ENCODE measurements at regions not wholly inside any gene's neighbourhood (a gene's known extent, or its start where the extent isn't known, plus 50 kb on each side); places are given as distances from the start of the nearest gene placed in this dataset.

DNA sequence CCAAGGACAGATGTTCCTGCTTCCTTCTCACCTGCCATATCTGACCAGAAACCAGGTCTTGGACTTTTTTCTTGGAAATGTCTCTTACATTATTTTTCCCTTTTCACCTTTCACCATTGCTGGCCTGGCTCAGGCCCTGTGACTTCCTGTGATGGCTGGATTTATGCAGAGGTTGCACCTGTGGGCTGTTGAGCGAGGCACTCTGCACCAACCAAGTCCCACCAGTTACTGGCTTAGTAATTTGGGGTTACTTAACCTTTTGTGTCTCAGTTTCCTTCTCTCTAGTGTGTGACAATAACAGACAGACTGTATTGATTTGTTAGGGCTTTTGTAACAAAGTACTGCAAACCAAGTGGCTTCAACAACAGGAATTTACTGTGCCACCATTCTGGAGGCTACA, 110.0 kb downstream of the INSIG2 start:
- WGBS (ENCODE audit: low lambda C conversion rate, missing lambda C conversion rate): 95% methylated on average over 1 of the region's 1 CpG

DNA sequence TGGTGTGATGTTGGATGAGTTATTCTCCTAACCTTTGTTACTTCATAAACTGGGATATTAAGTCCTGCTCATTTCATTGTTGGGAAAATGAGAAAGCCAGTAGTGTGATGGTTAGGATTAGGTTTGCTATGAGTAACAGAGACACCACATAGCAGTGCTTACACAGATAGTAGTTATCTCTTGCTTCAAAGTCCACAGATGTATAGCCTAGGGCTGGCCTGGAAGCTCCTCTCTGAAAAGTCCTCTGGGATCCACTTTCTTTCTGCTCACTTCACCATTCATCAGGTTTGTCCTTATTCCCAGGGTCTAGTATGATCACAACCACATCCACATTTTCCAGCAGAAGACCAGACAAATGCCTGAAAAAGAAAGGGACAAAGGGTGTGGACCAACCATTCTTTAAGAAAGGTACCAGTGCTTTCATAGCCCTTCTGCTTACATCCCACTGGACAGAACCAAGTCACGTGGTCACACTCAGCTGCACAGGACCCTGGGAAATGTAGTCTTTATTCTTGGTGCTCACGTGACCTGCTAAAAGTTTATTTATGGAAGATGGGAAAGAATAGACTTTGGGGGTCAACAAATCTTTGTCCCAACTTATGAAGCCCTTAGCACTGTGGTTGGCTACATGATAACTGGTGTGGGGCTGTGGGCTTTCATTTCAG, 108.9 kb downstream of the INSIG2 start:
- Histone ChIP-seq H3K9me3 (ENCODE audit: low read depth) (no peaks in the 10 kb centered on the region), H4K20me1 (ENCODE audit: insufficient read depth, poor library complexity, severe bottlenecking) (no peaks in the 10 kb centered on the region), H3K4me1 (ENCODE audit: insufficient read depth) (no peaks in the 10 kb centered on the region), H3K4me3 (no peak overlapping the region), H3K79me2 (no peaks in the 10 kb centered on the region), H2AFZ (no peak overlapping the region), H3K9me2 (replicated peaks; ENCODE audit: insufficient read depth) (no peaks in the 10 kb centered on the region), H3K27ac (no peak overlapping the region), H3K36me3 (replicated peaks; ENCODE audit: insufficient read depth, low read depth) (no peaks in the 10 kb centered on the region), H3K27me3 (no peaks in the 10 kb centered on the region), H3K4me2 (no peak overlapping the region)
- TF ChIP-seq EZH2 (IDR thresholded peaks at IDR 0.05; ENCODE audit: borderline replicate concordance): no peak
- TF ChIP-seq EZH2phosphoT487 (IDR thresholded peaks at IDR 0.05; ENCODE audit: low read depth, severe bottlenecking, unreplicated experiment): no peak
- 51% methylated on average over 2 of the region's 2 CpGs for WGBS (ENCODE audit: low lambda C conversion rate, missing lambda C conversion rate)
- DNase-seq (ENCODE audit: low spot score): peak; percentile 37

More for the DNA sequence above, 110.0 kb downstream of the INSIG2 start:
- no peaks in the 10 kb centered on the region for H3K9me3 ChIP-seq (ENCODE audit: low read depth)
- H3K4me1 ChIP-seq (ENCODE audit: insufficient read depth): no peaks in the 10 kb centered on the region
- no peaks in the 10 kb centered on the region for H3K27me3 ChIP-seq
- H3K27ac ChIP-seq: no peak overlapping the region
- no peaks in the 10 kb centered on the region for H3K79me2 ChIP-seq
- no peak overlapping the region for H3K4me2 ChIP-seq
- no peak overlapping the region for H3K4me3 ChIP-seq
- no peak for TF ChIP-seq CTCF (IDR thresholded peaks at IDR 0.05; ENCODE audit: poor library complexity)
- H4K20me1 ChIP-seq (ENCODE audit: insufficient read depth, poor library complexity, severe bottlenecking): no peaks in the 10 kb centered on the region
- H2AFZ ChIP-seq: no peak overlapping the region
- no peaks in the 10 kb centered on the region for H3K9me2 ChIP-seq (replicated peaks; ENCODE audit: insufficient read depth)
- no peak for DNase-seq (ENCODE audit: low spot score)
- H3K36me3 ChIP-seq (replicated peaks; ENCODE audit: insufficient read depth, low read depth): no peaks in the 10 kb centered on the region

DNA sequence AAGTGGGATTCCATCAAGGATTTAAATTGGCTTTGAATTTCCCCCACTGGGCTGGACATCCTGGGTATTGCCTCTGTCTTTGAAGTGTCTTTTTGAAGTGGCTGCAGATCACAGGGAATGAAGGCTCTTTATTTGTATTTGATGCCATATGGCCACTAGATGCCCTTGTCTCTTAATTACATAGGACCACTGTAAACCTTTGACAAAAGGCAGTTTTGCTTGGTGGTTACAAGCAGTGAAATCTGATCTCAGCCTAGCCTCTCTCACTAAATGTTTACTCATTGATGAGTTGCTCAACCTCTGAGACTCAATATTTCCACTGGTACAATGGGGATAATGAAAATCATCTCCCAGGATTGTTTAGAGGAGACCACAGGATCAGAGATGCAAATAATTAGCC, 102.2 kb downstream of the INSIG2 start:
- no peaks in the 10 kb centered on the region for H3K4me1 ChIP-seq (ENCODE audit: insufficient read depth)
- H4K20me1 ChIP-seq (ENCODE audit: insufficient read depth, poor library complexity, severe bottlenecking): no peaks in the 10 kb centered on the region
- no peaks in the 10 kb centered on the region for H3K79me2 ChIP-seq
- H2AFZ ChIP-seq: no peak overlapping the region
- no peak overlapping the region for H3K4me2 ChIP-seq
- H3K27me3 ChIP-seq: no peaks in the 10 kb centered on the region
- TF ChIP-seq EZH2 (IDR thresholded peaks at IDR 0.05; ENCODE audit: borderline replicate concordance) (no peak), EZH2phosphoT487 (IDR thresholded peaks at IDR 0.05; ENCODE audit: low read depth, severe bottlenecking, unreplicated experiment) (no peak), CTCF (IDR thresholded peaks at IDR 0.05; ENCODE audit: poor library complexity) (no peak)
- no peak for DNase-seq (ENCODE audit: low spot score)
- no peaks in the 10 kb centered on the region for H3K36me3 ChIP-seq (replicated peaks; ENCODE audit: insufficient read depth, low read depth)
- no peaks in the 10 kb centered on the region for H3K9me2 ChIP-seq (replicated peaks; ENCODE audit: insufficient read depth)
- no peaks in the 10 kb centered on the region for H3K9me3 ChIP-seq (ENCODE audit: low read depth)
- no peak overlapping the region for H3K27ac ChIP-seq
- no peak overlapping the region for H3K4me3 ChIP-seq

GRCh38 chr2:118186858-118187254, 98.6 kb downstream of the INSIG2 start:
- peaks cover 3% of the 10 kb centered on the region for H3K4me1 ChIP-seq (ENCODE audit: insufficient read depth)
- peak overlapping the region; percentile 91 for H3K4me2 ChIP-seq
- TF ChIP-seq EZH2 (IDR thresholded peaks at IDR 0.05; ENCODE audit: borderline replicate concordance) (no peak), CTCF (IDR thresholded peaks at IDR 0.05; ENCODE audit: poor library complexity) (no peak), EZH2phosphoT487 (IDR thresholded peaks at IDR 0.05; ENCODE audit: low read depth, severe bottlenecking, unreplicated experiment) (no peak)
- no peaks in the 10 kb centered on the region for H3K9me2 ChIP-seq (replicated peaks; ENCODE audit: insufficient read depth)
- peak overlapping the region; percentile 88 for H2AFZ ChIP-seq
- H3K27ac ChIP-seq: peak overlapping the region; percentile 90
- H4K20me1 ChIP-seq (ENCODE audit: insufficient read depth, poor library complexity, severe bottlenecking): no peaks in the 10 kb centered on the region
- no peaks in the 10 kb centered on the region for H3K9me3 ChIP-seq (ENCODE audit: low read depth)
- no peak overlapping the region for H3K4me3 ChIP-seq
- H3K79me2 ChIP-seq: no peaks in the 10 kb centered on the region
- no peaks in the 10 kb centered on the region for H3K36me3 ChIP-seq (replicated peaks; ENCODE audit: insufficient read depth, low read depth)
- no peaks in the 10 kb centered on the region for H3K27me3 ChIP-seq
- WGBS (ENCODE audit: low lambda C conversion rate, missing lambda C conversion rate): 92% methylated on average over 5 of the region's 5 CpGs
- no peak for DNase-seq (ENCODE audit: low spot score)

Data from hepatocyte (in vitro differentiated cells).